ENCODE measurements at regions not wholly inside any gene's neighbourhood (a gene's known extent, or its start where the extent isn't known, plus 50 kb on each side); places are given as distances from the start of the nearest gene placed in this dataset.
A peak's percentile ranks its signal among the peaks of the same experiment; 100 is the strongest.

DNA sequence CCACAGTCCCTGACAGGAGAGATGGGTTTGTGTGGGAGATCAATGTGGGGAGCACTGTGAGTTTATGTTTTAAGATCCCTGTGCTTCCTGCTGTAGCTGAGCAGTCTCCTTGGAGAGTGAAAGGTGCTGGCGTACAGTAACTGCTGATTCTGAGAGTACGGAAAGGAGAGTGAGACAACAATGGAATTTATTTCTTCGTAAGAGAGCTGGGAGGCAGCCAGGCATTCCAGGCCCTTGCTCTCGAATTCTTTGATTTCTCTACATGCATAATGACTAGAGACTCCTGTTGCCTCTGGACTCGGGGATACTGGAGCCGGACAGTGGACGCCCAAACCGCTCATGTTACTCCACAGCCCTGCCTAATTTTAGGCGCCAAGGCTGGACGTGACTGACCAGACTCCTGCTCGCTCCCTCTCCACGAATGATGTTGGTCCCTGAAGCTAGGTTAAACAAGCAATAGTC is 131.0 kb upstream of the PHACTR1 start:
- intact Hi-C loops (cut with micrococcal nuclease): no loop called here
- Mint-ChIP-seq H3K27ac (ENCODE audit: low read depth, unreplicated experiment) (no peak overlapping the region), H3K4me3 (ENCODE audit: unreplicated experiment) (no peak overlapping the region)

DNA sequence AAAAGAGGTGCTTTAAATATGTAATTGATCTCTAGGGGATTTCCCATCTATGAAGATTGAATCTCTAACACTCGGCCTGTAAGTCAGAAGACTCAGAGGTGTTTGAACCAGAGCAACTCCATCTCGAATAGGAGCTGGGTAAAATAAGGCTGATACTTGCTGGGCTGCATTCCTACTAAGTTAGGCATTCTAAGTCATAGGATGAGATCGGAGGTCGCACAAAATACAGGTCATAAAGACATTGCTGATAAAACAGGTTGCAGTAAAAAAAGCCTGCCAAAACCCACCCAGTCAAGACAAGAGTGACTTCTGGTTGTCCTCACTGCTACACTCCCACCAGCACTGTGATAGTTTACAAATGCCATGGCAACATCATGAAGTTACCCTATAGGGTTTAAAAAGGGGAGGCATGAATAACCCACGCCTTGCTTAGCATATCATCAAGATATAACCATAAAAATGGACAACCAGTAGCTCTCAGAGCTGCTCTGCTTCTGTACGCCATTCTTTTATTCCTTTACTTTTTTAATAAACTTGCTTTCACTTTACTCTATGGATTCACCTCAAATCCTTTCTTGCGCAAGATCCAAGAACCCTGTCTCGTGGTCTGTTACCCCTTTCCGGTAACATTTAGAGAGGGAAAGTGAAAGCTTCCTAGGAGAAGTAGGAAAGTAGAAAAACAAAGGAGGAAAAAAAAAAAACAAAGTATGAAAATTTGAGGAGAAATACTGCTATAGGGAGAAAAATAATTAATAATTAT is 129.7 kb upstream of the PHACTR1 start:
- DNase-seq (ENCODE audit: unreplicated experiment): no peak
- Mint-ChIP-seq H3K4me1 (ENCODE audit: insufficient read depth, unreplicated experiment) (no peaks in the 10 kb centered on the region), H3K4me3 (ENCODE audit: unreplicated experiment) (no peak overlapping the region), H3K27me3 (ENCODE audit: insufficient read depth, unreplicated experiment) (no peaks in the 10 kb centered on the region), H3K9me3 (ENCODE audit: unreplicated experiment) (no peaks in the 10 kb centered on the region), H3K36me3 (ENCODE audit: insufficient read depth, unreplicated experiment) (no peaks in the 10 kb centered on the region), H3K27ac (ENCODE audit: low read depth, unreplicated experiment) (no peak overlapping the region)
- TF ChIP-seq CTCF (IDR thresholded peaks at IDR 0.05; ENCODE audit: unreplicated experiment): no peak
- BruUV-seq (replicated peaks): no TSS peak
- ChIA-PET POLR2A (interaction anchor here (0.8 to 1.0 kb wide), 2 partner anchors 104 to 283 kb away, joined by 3 read pairs; no protein-coding TSS in a partner anchor), CTCF (interaction anchor here (0.7 to 1.0 kb wide), 2 partner anchors 108 to 300 kb away, joined by 4 read pairs; no protein-coding TSS in a partner anchor)
- intact Hi-C loops (cut with micrococcal nuclease): no loop called here

More for the DNA sequence above, 131.0 kb upstream of the PHACTR1 start:
- Mint-ChIP-seq H3K4me1 (ENCODE audit: insufficient read depth, unreplicated experiment) (no peaks in the 10 kb centered on the region), H3K36me3 (ENCODE audit: insufficient read depth, unreplicated experiment) (no peaks in the 10 kb centered on the region), H3K27me3 (ENCODE audit: insufficient read depth, unreplicated experiment) (no peaks in the 10 kb centered on the region), H3K9me3 (ENCODE audit: unreplicated experiment) (no peaks in the 10 kb centered on the region)
- BruUV-seq (replicated peaks): no TSS peak
- CTCF ChIA-PET: interaction anchor here (0.6 to 1.1 kb wide), 3 partner anchors 13 to 296 kb away, joined by 3 to 6 read pairs (median 3); no protein-coding TSS in a partner anchor
- POLR2A ChIA-PET: no interaction called here
- no peak for DNase-seq (ENCODE audit: unreplicated experiment)
- TF ChIP-seq CTCF (IDR thresholded peaks at IDR 0.05; ENCODE audit: unreplicated experiment): no peak

- TF ChIP-seq CTCF (IDR thresholded peaks at IDR 0.05; ENCODE audit: unreplicated experiment): no peak
- peaks cover 9% of the 10 kb centered on the region for H3K4me1 Mint-ChIP-seq (ENCODE audit: insufficient read depth, unreplicated experiment)
- no peak overlapping the region for H3K4me3 Mint-ChIP-seq (ENCODE audit: unreplicated experiment)
- no peak overlapping the region for H3K27ac Mint-ChIP-seq (ENCODE audit: low read depth, unreplicated experiment)
- no peaks in the 10 kb centered on the region for H3K9me3 Mint-ChIP-seq (ENCODE audit: unreplicated experiment)
- BruUV-seq (replicated peaks): no TSS peak
- DNase-seq (ENCODE audit: unreplicated experiment): no peak
- ChIA-PET POLR2A (interaction anchor here (0.6 to 0.9 kb wide), 2 partner anchors 83 to 300 kb away, joined by 3 to 4 read pairs; no protein-coding TSS in a partner anchor), CTCF (no interaction called here)
- no peaks in the 10 kb centered on the region for H3K27me3 Mint-ChIP-seq (ENCODE audit: insufficient read depth, unreplicated experiment)
- no peaks in the 10 kb centered on the region for H3K36me3 Mint-ChIP-seq (ENCODE audit: insufficient read depth, unreplicated experiment)
- intact Hi-C loops (cut with micrococcal nuclease): no loop called here
These were observed 125.7 kb upstream of the PHACTR1 start for GRCh38 chr6:12590901-12591300.

DNA sequence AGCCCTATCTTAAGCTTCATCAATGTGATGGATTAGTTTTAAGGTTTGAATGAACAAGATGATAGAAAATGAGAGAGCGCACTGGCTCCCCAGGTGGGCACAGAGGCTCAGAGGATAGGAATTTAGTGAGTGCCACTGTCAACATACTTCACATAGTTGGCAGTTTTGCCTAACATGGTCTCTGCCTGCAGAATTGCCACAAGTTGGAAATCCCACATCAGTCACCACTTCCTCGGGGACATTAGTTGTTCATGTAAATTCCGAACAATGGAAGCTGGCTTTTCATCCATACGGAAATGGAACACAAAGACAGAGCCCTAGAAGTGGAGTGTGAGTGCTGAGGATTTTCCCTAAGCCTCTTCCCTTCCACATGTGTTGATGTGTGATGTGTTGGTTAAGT is 123.9 kb upstream of the PHACTR1 start:
- no peaks in the 10 kb centered on the region for H3K9me3 Mint-ChIP-seq (ENCODE audit: unreplicated experiment)
- H3K36me3 Mint-ChIP-seq (ENCODE audit: insufficient read depth, unreplicated experiment): no peaks in the 10 kb centered on the region
- no peak for TF ChIP-seq CTCF (IDR thresholded peaks at IDR 0.05; ENCODE audit: unreplicated experiment)
- BruUV-seq (replicated peaks): no TSS peak
- H3K4me1 Mint-ChIP-seq (ENCODE audit: insufficient read depth, unreplicated experiment): peaks cover 9% of the 10 kb centered on the region
- H3K27me3 Mint-ChIP-seq (ENCODE audit: insufficient read depth, unreplicated experiment): no peaks in the 10 kb centered on the region
- intact Hi-C loops (cut with micrococcal nuclease): no loop called here
- peak overlapping the region; percentile 76 for H3K27ac Mint-ChIP-seq (ENCODE audit: low read depth, unreplicated experiment)
- no peak overlapping the region for H3K4me3 Mint-ChIP-seq (ENCODE audit: unreplicated experiment)
- peak; percentile 31 for DNase-seq (ENCODE audit: unreplicated experiment)
- CTCF ChIA-PET: interaction anchor here (0.6 to 1.9 kb wide), 5 partner anchors 9 to 34 kb away, joined by 3 to 6 read pairs (median 4); no protein-coding TSS in a partner anchor
- POLR2A ChIA-PET: interaction anchor here (0.7 to 4.0 kb wide), 4 partner anchors 14 to 302 kb away, joined by 3 to 22 read pairs (median 4); partner anchors contain the start of gene EDN1
